ENCODE measurements at regions not wholly inside any gene's neighbourhood (a gene's known extent, or its start where the extent isn't known, plus 50 kb on each side); places are given as distances from the start of the nearest gene placed in this dataset.

DNA sequence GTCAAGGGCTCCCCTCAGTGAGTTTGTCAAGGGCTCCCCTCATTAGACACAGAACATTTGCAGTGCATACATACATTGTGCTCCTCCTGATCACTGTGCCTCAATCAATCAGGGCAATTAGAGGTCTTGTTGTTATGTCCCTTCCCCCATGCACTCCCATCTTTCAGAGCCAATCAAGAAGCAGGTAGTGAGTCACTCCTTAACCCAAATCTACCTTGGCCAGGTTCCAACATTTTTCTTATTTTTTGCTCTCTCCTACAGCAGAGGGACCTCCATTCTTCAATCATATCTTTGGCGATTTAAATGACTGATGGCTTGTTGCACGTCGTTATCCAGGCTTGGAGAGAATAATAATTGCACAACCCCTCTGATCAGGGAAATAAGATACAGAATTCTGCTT, 409.9 kb upstream of the SPTLC3 start:
- no peak for TF ChIP-seq POLR2A (IDR thresholded peaks at IDR 0.05; ENCODE audit: low read depth, low read length)
- TF ChIP-seq POLR2AphosphoS5 (IDR thresholded peaks at IDR 0.05; ENCODE audit: low read depth, low read length), result no peak
- no peak for TF ChIP-seq SPI1 (IDR thresholded peaks at IDR 0.05; ENCODE audit: low read depth, low read length)
- no peak for TF ChIP-seq TAF1 (IDR thresholded peaks at IDR 0.05; ENCODE audit: low read depth, low read length)

Data from GM12891 (cell line).